ENCODE measurements at regions not wholly inside any gene's neighbourhood (a gene's known extent, or its start where the extent isn't known, plus 50 kb on each side); places are given as distances from the start of the nearest gene placed in this dataset.

DNA sequence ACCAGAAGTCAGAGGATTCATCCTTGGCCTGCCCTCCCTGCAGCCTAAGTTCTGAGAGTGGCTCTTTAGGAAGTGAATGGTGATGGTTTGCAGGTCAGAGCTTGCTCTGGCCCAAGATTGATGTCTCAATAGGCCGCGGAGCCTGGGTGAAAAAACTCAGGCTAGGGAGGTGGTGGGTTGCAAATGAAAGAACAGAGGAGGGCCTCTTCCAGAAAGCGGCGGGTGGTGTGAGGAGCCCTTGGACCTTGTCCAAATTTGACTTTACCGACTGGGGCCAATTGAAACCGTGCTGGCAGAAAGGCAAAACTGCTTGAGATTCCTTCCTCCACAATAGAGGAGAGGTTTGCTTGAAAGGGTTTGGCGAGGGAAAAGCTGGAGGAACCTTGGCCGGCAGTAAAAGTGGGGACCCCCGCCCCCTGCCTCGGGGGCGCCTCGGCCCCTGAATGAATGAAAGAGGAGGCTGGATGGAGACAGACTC, 331.3 kb downstream of the SEC14L1 start:
- TF ChIP-seq, protein P1, sequence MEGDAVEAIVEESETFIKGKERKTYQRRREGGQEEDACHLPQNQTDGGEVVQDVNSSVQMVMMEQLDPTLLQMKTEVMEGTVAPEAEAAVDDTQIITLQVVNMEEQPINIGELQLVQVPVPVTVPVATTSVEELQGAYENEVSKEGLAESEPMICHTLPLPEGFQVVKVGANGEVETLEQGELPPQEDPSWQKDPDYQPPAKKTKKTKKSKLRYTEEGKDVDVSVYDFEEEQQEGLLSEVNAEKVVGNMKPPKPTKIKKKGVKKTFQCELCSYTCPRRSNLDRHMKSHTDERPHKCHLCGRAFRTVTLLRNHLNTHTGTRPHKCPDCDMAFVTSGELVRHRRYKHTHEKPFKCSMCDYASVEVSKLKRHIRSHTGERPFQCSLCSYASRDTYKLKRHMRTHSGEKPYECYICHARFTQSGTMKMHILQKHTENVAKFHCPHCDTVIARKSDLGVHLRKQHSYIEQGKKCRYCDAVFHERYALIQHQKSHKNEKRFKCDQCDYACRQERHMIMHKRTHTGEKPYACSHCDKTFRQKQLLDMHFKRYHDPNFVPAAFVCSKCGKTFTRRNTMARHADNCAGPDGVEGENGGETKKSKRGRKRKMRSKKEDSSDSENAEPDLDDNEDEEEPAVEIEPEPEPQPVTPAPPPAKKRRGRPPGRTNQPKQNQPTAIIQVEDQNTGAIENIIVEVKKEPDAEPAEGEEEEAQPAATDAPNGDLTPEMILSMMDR (IDR thresholded peaks at IDR 0.05; ENCODE audit: extremely low read depth, insufficient read depth, missing control alignments) = no peak
- in situ Hi-C loops (cut with MboI; ENCODE audit: low pct_unique_long_range_greater_than_20kb, low sequenced_read_pairs, unreplicated experiment) = no loop called here
- DNase-seq (ENCODE audit: low spot score) = no peak

DNA sequence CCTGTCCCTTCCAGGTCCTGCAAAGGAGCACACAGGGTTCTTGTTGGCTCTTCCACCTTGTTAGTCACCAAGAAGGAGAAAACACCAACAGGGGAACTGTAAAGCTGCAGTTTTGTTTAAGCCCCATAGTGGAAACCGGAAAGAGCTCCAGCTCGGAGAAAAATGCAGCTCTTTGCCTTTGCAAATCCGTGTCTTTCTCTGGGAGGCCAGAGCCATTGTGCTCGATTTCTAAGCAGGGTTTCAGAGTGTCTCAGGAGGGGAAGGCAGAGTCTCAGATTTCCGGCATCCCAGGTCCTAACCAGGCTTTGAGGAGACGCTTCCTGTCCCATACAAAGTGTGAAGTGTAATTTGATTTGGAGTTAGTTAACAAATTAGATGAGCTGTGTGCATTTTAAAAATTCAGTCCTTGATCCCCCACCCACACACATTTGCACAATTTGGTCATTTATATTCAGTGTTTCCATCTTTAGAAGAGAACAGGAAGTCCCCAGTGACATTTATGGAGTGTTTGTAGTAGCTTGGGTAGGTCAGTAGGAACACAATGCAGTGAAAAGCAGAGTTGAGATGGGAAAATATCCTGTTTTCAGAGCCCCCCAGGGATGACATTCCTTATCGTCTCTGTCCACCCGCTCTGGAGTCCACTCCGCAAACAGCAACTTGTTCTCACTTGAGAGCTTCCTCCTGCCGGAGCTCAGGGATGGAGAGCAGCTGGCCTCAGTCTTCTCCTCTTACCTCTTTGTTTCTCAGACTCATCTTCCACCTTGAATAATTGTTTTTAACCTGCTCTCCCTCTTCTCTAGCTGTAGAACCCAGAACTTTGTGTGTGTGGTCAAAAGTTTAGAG, 331.9 kb downstream of the SEC14L1 start:
- TF ChIP-seq, protein P1 (IDR thresholded peaks at IDR 0.05; ENCODE audit: extremely low read depth, insufficient read depth, missing control alignments) = no peak
- no peak for DNase-seq (ENCODE audit: low spot score)
- in situ Hi-C loops (cut with MboI; ENCODE audit: low pct_unique_long_range_greater_than_20kb, low sequenced_read_pairs, unreplicated experiment) = no loop called here

DNA sequence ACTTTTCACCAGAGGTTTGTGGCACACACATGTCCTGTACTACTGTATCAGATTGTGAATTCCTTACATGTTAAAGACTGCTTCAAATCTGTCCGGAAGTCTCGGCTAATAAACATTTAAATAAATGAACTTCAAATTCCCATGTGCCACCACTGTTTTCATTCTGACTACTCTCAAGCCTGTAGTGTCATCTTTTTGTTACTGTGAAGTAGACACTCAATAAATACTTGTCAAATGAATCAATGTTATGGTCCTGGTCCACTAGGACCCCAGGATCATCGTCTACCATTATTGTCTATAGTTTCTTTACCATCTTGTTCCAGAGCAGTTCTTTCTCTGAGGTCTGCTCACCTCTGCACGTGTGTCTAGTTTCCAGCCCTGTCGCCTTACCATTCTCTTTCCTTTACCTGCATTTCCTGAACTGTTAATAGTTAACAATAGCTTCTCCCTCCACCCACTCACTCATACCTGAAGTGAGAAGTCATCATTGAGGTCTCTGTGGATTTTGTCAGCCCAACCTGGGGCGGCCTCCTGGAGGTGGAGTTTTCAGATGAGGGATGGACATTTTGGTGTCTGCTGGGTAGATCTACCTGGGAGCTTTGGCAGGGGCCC, 333.0 kb downstream of the SEC14L1 start:
- in situ Hi-C loops (cut with MboI; ENCODE audit: low pct_unique_long_range_greater_than_20kb, low sequenced_read_pairs, unreplicated experiment) = no loop called here
- no peak for DNase-seq (ENCODE audit: low spot score)
- TF ChIP-seq, protein P1 (IDR thresholded peaks at IDR 0.05; ENCODE audit: extremely low read depth, insufficient read depth, missing control alignments) = no peak

DNA sequence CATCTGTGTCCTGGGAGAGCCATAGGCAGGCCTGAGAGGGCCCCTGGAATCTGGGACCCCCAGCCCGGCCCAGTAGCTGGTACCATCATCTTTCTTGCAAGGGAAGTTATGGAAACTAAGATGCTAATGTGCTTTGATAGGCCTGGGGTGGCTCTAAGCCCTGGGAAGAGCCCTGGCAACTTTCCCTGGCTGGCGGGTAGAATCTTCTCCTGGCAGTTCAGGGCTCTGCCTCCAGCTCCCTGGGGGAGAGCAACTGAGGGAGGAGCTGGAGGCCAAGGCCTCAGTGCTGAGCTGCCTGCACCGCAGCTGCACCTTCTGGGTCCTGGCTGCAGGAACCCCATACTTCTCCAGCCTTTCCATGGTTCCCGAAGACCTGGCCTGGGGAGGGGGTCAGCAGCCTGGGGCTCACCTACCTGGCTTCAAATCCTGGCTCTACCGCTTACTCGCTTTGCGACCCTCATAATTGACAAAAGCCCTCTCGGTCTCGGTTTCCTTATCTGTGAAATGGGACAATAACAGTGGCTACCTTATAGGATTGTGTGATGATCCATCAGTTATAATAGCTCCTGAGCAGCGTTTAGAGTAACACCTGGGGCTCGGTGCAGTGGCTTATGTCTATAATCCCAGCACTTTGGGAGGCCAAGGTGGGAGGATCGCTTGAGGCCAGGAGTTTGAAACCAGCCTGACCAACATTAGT, 333.7 kb downstream of the SEC14L1 start:
- TF ChIP-seq, protein P1 (IDR thresholded peaks at IDR 0.05; ENCODE audit: extremely low read depth, insufficient read depth, missing control alignments) = no peak
- in situ Hi-C loops (cut with MboI; ENCODE audit: low pct_unique_long_range_greater_than_20kb, low sequenced_read_pairs, unreplicated experiment) = no loop called here
- DNase-seq (ENCODE audit: low spot score) = no peak

DNA sequence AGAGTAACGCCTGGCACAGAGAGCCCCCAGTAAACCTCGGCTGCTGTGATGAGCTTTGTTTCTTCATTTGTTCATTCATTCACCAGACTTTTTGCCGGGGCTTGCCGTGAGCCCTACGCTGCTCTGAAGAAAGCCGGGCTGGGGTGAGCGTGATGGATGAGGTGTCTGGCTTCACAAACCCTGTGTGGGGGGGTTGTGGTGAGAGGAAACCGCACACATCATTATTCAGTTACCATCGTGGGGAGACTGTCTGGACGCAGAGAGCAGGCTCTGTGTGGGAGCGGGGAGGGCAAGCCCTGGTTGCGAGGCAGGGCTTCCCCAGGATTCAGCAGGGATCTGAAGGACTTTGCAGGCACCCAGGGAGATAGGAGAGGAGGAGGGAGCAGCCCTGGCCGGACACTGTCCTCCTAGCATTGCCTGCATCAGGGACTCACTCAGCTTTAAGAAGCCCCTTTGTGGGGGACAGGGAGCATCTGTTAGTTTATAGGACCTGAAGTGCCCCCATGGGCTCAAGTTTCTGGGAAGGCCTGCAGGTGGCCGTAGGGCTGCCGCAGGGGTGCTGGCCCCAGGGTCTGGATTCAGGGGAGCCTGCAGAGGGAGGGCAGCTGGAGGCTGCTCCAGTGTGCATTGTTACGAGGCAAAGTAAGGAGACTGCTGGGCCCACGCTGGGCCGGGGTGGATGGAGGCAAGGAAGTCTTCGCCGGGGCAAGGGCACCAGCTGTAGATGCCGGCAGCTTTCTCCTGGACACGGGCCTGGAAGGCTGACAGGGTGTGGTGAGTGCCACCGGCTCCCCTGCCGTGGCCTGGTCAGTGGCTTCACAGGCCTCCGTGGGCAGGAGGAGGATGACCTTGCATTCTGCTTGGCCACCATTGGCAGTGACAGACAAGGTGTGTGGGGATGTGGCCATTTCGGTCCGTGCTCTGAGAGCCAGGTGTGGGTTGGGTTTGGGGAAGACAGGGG, 334.5 kb downstream of the SEC14L1 start:
- TF ChIP-seq, protein P1 (IDR thresholded peaks at IDR 0.05; ENCODE audit: extremely low read depth, insufficient read depth, missing control alignments) = no peak
- in situ Hi-C loops (cut with MboI; ENCODE audit: low pct_unique_long_range_greater_than_20kb, low sequenced_read_pairs, unreplicated experiment) = no loop called here
- DNase-seq (ENCODE audit: low spot score) = no peak

Data from GM13977 (cell line).